ENCODE measurements at regions not wholly inside any gene's neighbourhood (a gene's known extent, or its start where the extent isn't known, plus 50 kb on each side); places are given as distances from the start of the nearest gene placed in this dataset.

DNA sequence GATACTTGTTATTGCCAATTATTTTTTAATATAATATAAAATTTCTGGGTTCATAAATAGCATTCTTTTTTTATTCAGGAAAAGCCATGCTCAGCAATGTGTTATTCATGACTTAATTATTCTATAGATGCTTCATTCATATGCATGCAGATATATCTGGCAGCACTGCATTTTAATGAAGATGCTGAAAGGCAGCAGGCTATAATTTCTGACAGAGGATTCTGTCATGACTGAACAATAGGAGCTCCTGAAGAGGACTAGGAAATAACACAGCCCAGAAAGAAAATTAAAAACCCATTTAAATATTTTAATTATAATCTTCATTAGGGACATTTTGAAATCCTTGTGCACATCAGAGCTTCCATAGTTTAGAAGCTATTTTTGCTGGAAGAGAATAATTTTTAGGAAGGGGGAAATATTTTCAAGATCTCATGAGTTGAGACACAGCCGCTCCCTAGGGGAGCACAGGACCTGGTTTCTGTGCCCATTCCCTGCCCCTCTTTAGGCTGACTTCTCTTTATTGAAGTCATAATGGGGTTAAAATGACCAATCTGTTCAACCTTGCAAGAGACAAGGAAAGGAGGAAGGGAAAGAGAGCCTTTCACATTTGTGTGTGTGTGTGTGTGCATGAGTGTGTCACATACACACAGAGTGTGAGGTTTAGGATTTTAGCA, 83.9 kb downstream of the RPE65 start:
- no peak for TF ChIP-seq SUZ12 (IDR thresholded peaks at IDR 0.05; ENCODE audit: extremely low read depth, insufficient read depth, insufficient read length)
- no peak for TF ChIP-seq ZNF274 (IDR thresholded peaks at IDR 0.05; ENCODE audit: low read depth, low read length)

All from NT2/D1 (cell line).